ENCODE measurements at regions not wholly inside any gene's neighbourhood (a gene's known extent, or its start where the extent isn't known, plus 50 kb on each side); places are given as distances from the start of the nearest gene placed in this dataset.
"Not testable (repeated sequence)": the region's sequence is repeated elsewhere in the genome, so short reads cannot be mapped to it uniquely, and the experiment has no call there.

GRCh38 chr20:48440916-48441315 lies 386.9 kb downstream of the PREX1 start:
- no peak for DNase-seq (ENCODE audit: low read depth)

GRCh38 chr20:48440261-48440660 lies 387.5 kb downstream of the PREX1 start:
- DNase-seq (ENCODE audit: low read depth), result not testable (repeated sequence)

- DNase-seq (ENCODE audit: low read depth), result no peak
Observed at GRCh38 chr20:48437146-48437545, 390.7 kb downstream of the PREX1 start.

- DNase-seq (ENCODE audit: low read depth), result not testable (repeated sequence)
Observed at GRCh38 chr20:48436609-48437008, 391.2 kb downstream of the PREX1 start.

GRCh38 chr20:48433178-48433577 lies 394.6 kb downstream of the PREX1 start:
- DNase-seq (ENCODE audit: low read depth), result no peak

GRCh38 chr20:48432494-48432832 lies 395.3 kb downstream of the PREX1 start:
- DNase-seq (ENCODE audit: low read depth), result no peak

GRCh38 chr20:48431653-48432493 lies 395.9 kb downstream of the PREX1 start:
- DNase-seq (ENCODE audit: low read depth), result no peak

- DNase-seq (ENCODE audit: low read depth), result no peak
Observed at GRCh38 chr20:48426630-48427029, 401.2 kb downstream of the PREX1 start.

- no peak for DNase-seq (ENCODE audit: low read depth)
Observed at GRCh38 chr20:48425817-48426612, 401.8 kb downstream of the PREX1 start.

GRCh38 chr20:48425321-48425720 lies 402.5 kb downstream of the PREX1 start:
- DNase-seq (ENCODE audit: low read depth), result no peak

- DNase-seq (ENCODE audit: low read depth), result no peak
Observed at GRCh38 chr20:48422242-48422960, 405.4 kb downstream of the PREX1 start.

GRCh38 chr20:48421547-48421946 lies 406.3 kb downstream of the PREX1 start:
- DNase-seq (ENCODE audit: low read depth), result no peak

- no peak for DNase-seq (ENCODE audit: low read depth)
Observed at GRCh38 chr20:48420176-48420575, 407.6 kb downstream of the PREX1 start.

GRCh38 chr20:48419173-48419572 lies 408.6 kb downstream of the PREX1 start:
- no peak for DNase-seq (ENCODE audit: low read depth)

GRCh38 chr20:48416002-48416401 lies 411.8 kb downstream of the PREX1 start:
- no peak for DNase-seq (ENCODE audit: low read depth)

- DNase-seq (ENCODE audit: low read depth), result no peak
Observed at GRCh38 chr20:48414786-48415185, 413.0 kb downstream of the PREX1 start.

- DNase-seq (ENCODE audit: low read depth), result no peak
Observed at GRCh38 chr20:48411919-48412522, 415.8 kb downstream of the PREX1 start.

- DNase-seq (ENCODE audit: low read depth), result no peak
Observed at GRCh38 chr20:48411245-48411644, 416.6 kb downstream of the PREX1 start.

GRCh38 chr20:48409055-48409615 lies 418.7 kb downstream of the PREX1 start:
- no peak for DNase-seq (ENCODE audit: low read depth)

GRCh38 chr20:48407710-48408109 lies 420.1 kb downstream of the PREX1 start:
- no peak for DNase-seq (ENCODE audit: low read depth)

GRCh38 chr20:48406912-48407340 lies 420.9 kb downstream of the PREX1 start:
- DNase-seq (ENCODE audit: low read depth), result no peak

GRCh38 chr20:48406498-48406897 lies 421.3 kb downstream of the PREX1 start:
- no peak for DNase-seq (ENCODE audit: low read depth)
